ENCODE measurements at regions not wholly inside any gene's neighbourhood (a gene's known extent, or its start where the extent isn't known, plus 50 kb on each side); places are given as distances from the start of the nearest gene placed in this dataset.

- TF ChIP-seq CTCF (IDR thresholded peaks at IDR 0.05; ENCODE audit: low read depth, low read length) = no peak
- no peak for TF ChIP-seq EZH2phosphoT487 (IDR thresholded peaks at IDR 0.05; ENCODE audit: low read depth)
Measured at GRCh38 chr5:173717959-173718358, 101.5 kb upstream of the BOD1 start.
